H1 (cell line): ENCODE measurements at regions not wholly inside any gene's neighbourhood (a gene's known extent, or its start where the extent isn't known, plus 50 kb on each side); places are given as distances from the start of the nearest gene placed in this dataset.

Source experiments
- CTCF ChIA-PET: fragments of 300-600 bp; sonication (Branson Sonifier 250); formaldehyde crosslinking; loops from one replicate; lab custom pipeline; 2021; ENCODE audit not compliant: partially characterized antibody; lab: Charles Lee
- POLR2A ChIA-PET: fragments of 300-600 bp; sonication (Branson Sonifier 250); formaldehyde crosslinking; loops from one replicate; lab custom pipeline; 2021; ENCODE audit warnings: inconsistent platforms; ENCODE audit not compliant: partially characterized antibody; lab: Charles Lee
- DNase-seq, 2 experiments: peaks; one replicate each; pipeline versions ENCODE4 v3.0.0 to v3.0.0-alpha.2; 2010 to 2022; ENCODE audit warnings: low spot score in 2 of 2, low read depth in 1 of 2, mixed read lengths in 1 of 2
- FAIRE-seq: peaks from 2 replicates; lab custom pipeline; 2011; peaks lifted over from hg19 to GRCh38; lab: Jason Lieb, UNC
- H2AFZ ChIP-seq: 2 replicates; pipeline ENCODE4 v1.8.1; 2012; ENCODE audit warnings: low read length, inconsistent platforms
- H2AK5ac ChIP-seq: 2 replicates; pipeline ENCODE4 v1.6.1; 2013; ENCODE audit warnings: low read depth, low read length
- H2BK120ac ChIP-seq: replicated peaks from 2 replicates; pipeline ENCODE3; 2013; ENCODE audit warnings: low read depth, low read length, inconsistent platforms
- H2BK12ac ChIP-seq: 2 replicates; pipeline ENCODE4 v1.6.1; 2013; ENCODE audit warnings: low read depth, low read length
- H2BK15ac ChIP-seq: 2 replicates; pipeline ENCODE4 v1.6.1; 2013; ENCODE audit warnings: low read length
- H2BK20ac ChIP-seq: 2 replicates; pipeline ENCODE4 v1.6.1; 2013; ENCODE audit warnings: low read length
- H2BK5ac ChIP-seq: 2 replicates; pipeline ENCODE4 v1.6.1; 2013; ENCODE audit warnings: low read depth, low read length
- H3K14ac ChIP-seq: 2 replicates; pipeline ENCODE4 v1.6.1; 2013; ENCODE audit warnings: inconsistent platforms; ENCODE audit not compliant: insufficient read length
- H3K18ac ChIP-seq: 2 replicates; pipeline ENCODE4 v1.6.1; 2013; ENCODE audit warnings: low read length; ENCODE audit errors: extremely low read depth
- H3K23ac ChIP-seq: 2 replicates; pipeline ENCODE4 v1.6.1; 2013; ENCODE audit warnings: inconsistent platforms; ENCODE audit not compliant: insufficient read length
- H3K23me2 ChIP-seq: 2 replicates; pipeline ENCODE4 v1.6.1; 2013; ENCODE audit warnings: low read depth, low read length
- H3K27ac ChIP-seq: 2 replicates; pipeline ENCODE4 v1.6.1; 2011; ENCODE audit warnings: low read depth, low read length, inconsistent platforms
- H3K27me3 ChIP-seq, 4 experiments: replicated peaks in 1 of 4; 1 replicate in 1 of 4; 2 replicates in 3 of 4; pipeline versions ENCODE4 v1.6.1 to v1.8.1; 2011 to 2013; ENCODE audit warnings: low read length in 3 of 4, mild to moderate bottlenecking in 3 of 4, inconsistent platforms in 2 of 4, mixed read lengths in 2 of 4, moderate library complexity in 1 of 4; ENCODE audit not compliant: control insufficient read depth in 3 of 4, insufficient read depth in 3 of 4; ENCODE audit errors: extremely low read depth in 1 of 4
- H3K36me3 ChIP-seq, 4 experiments: 2 replicates each; pipeline versions ENCODE4 v1.6.1 to v1.8.1; 2011 to 2013; ENCODE audit warnings: mild to moderate bottlenecking in 4 of 4, low read length in 3 of 4, moderate library complexity in 2 of 4, control low read depth in 1 of 4, inconsistent platforms in 1 of 4; ENCODE audit not compliant: insufficient read depth in 4 of 4, control insufficient read depth in 2 of 4
- H3K4ac ChIP-seq: replicated peaks from 2 replicates; pipeline ENCODE3; 2013; ENCODE audit warnings: low read length, low read depth, mixed read lengths, inconsistent platforms; ENCODE audit not compliant: insufficient read length
- H3K4me1 ChIP-seq, 4 experiments: replicated peaks in 1 of 4; 1 replicate in 1 of 4; 2 replicates in 3 of 4; pipeline versions ENCODE4 v1.6.1 to v1.8.1; 2011 to 2013; ENCODE audit warnings: low read length in 3 of 4, inconsistent platforms in 2 of 4, mixed read lengths in 1 of 4; ENCODE audit not compliant: insufficient read depth in 4 of 4, control insufficient read depth in 3 of 4
- H3K4me2 ChIP-seq, 2 experiments: 2 replicates each; pipeline versions ENCODE4 v1.6.1 to v1.8.1; 2011 to 2013; ENCODE audit warnings: low read depth in 2 of 2, low read length in 2 of 2, control low read depth in 1 of 2, inconsistent platforms in 1 of 2, mild to moderate bottlenecking in 1 of 2; ENCODE audit not compliant: insufficient read depth in 1 of 2
- H3K4me3 ChIP-seq, 4 experiments: fragments of 200-600, 300-600 bp in 1 of 4; sonication (generic), shearing (Covaris generic), sonication (Bioruptor Twin) in 1 of 4; 2 replicates each; pipeline versions ENCODE4 v1.5.1 to v1.8.1; 2011 to 2016; ENCODE audit warnings: low read length in 4 of 4, low read depth in 3 of 4, control low read depth in 2 of 4, inconsistent platforms in 2 of 4, mild to moderate bottlenecking in 2 of 4, mixed read lengths in 1 of 4, moderate library complexity in 1 of 4; ENCODE audit not compliant: insufficient read depth in 2 of 4; ENCODE audit errors: extremely low read depth in 1 of 4
- H3K56ac ChIP-seq: replicated peaks from 2 replicates; pipeline ENCODE3; 2013; ENCODE audit warnings: low read depth, mild to moderate bottlenecking, mixed read lengths, low read length, inconsistent platforms; ENCODE audit not compliant: insufficient read length
- H3K79me1 ChIP-seq: 2 replicates; pipeline ENCODE4 v1.6.1; 2013; ENCODE audit warnings: low read depth, low read length, control low read depth
- H3K79me2 ChIP-seq, 2 experiments: 2 replicates each; pipeline versions ENCODE4 v1.6.1 to v1.8.1; 2012 to 2013; ENCODE audit warnings: low read length in 2 of 2, mild to moderate bottlenecking in 2 of 2, inconsistent platforms in 1 of 2; ENCODE audit not compliant: insufficient read depth in 2 of 2, control insufficient read depth in 1 of 2
- H3K9ac ChIP-seq, 4 experiments: replicated peaks in 1 of 4; 1 replicate in 1 of 4; 2 replicates in 3 of 4; pipeline versions ENCODE4 v1.6.1 to v1.8.1; 2011 to 2013; ENCODE audit warnings: low read depth in 3 of 4, low read length in 3 of 4, control low read depth in 2 of 4, mild to moderate bottlenecking in 2 of 4, moderate library complexity in 2 of 4, inconsistent platforms in 1 of 4; ENCODE audit errors: extremely low read depth in 1 of 4
- H3K9me3 ChIP-seq, 2 experiments: 2 replicates each; pipeline versions ENCODE4 v1.6.1 to v1.8.1; 2012 to 2013; ENCODE audit warnings: mild to moderate bottlenecking in 2 of 2, moderate library complexity in 2 of 2, control low read depth in 1 of 2, inconsistent platforms in 1 of 2, low read depth in 1 of 2, low read length in 1 of 2, mixed read lengths in 1 of 2; ENCODE audit not compliant: insufficient read depth in 2 of 2
- H4K20me1 ChIP-seq, 2 experiments: replicated peaks in 1 of 2; 2 replicates each; pipeline versions ENCODE3 to v1.8.1; 2011 to 2013; ENCODE audit warnings: inconsistent platforms in 2 of 2, low read length in 2 of 2, mild to moderate bottlenecking in 1 of 2; ENCODE audit not compliant: insufficient read depth in 2 of 2, control insufficient read depth in 1 of 2
- H4K5ac ChIP-seq: 2 replicates; pipeline ENCODE4 v1.6.1; 2013; ENCODE audit warnings: low read length, low read depth, mixed read lengths, inconsistent platforms; ENCODE audit not compliant: insufficient read length
- H4K8ac ChIP-seq: 2 replicates; pipeline ENCODE4 v1.8.0; 2013; ENCODE audit warnings: mild to moderate bottlenecking, moderate library complexity, low read length, inconsistent platforms; ENCODE audit not compliant: insufficient read depth; ENCODE audit errors: extremely low read depth
- H4K91ac ChIP-seq: replicated peaks from 2 replicates; pipeline ENCODE3; 2013; ENCODE audit warnings: low read length, mixed read lengths, inconsistent platforms; ENCODE audit not compliant: insufficient read length
- BRCA1 ChIP-seq: IDR thresholded peaks from 2 replicates; pipeline ENCODE4 v1.6.1; 2012; ENCODE audit warnings: low read depth, low read length, improper control_type of control experiment
- CBX8 ChIP-seq: fragments of 300-800, 300-1000 bp; sonication (generic); IDR thresholded peaks from 2 replicates; pipeline ENCODE4 v1.7.1; 2016; ENCODE audit warnings: low read depth, low read length, borderline replicate concordance
- CREB1 ChIP-seq: IDR thresholded peaks from 2 replicates; pipeline ENCODE4 v1.6.1; 2012; ENCODE audit warnings: inconsistent platforms
- HDAC2 ChIP-seq, 2 experiments: fragments of 300-600 bp in 1 of 2; sonication (generic) in 1 of 2; IDR thresholded peaks; 2 replicates each; pipeline ENCODE4 v1.6.1; 2011 to 2012; ENCODE audit warnings: low read depth in 2 of 2, low read length in 2 of 2, mild to moderate bottlenecking in 2 of 2, moderate library complexity in 2 of 2, borderline replicate concordance in 1 of 2, inconsistent platforms in 1 of 2
- HDAC6 ChIP-seq: IDR thresholded peaks from one replicate; pipeline ENCODE4 v1.7.1; 2012; ENCODE audit warnings: low read depth, mild to moderate bottlenecking, inconsistent platforms, low read length, moderate library complexity
- JUN ChIP-seq: IDR thresholded peaks from 2 replicates; pipeline ENCODE4 v1.6.1; 2011; ENCODE audit warnings: low read depth, mild to moderate bottlenecking, improper control_type of control experiment, low read length
- KDM4A ChIP-seq: IDR thresholded peaks from one replicate; pipeline ENCODE4 v1.7.1; 2012; ENCODE audit warnings: low read depth, mild to moderate bottlenecking, moderate library complexity, low read length, inconsistent platforms; ENCODE audit not compliant: severe bottlenecking
- POLR2AphosphoS5 ChIP-seq: IDR thresholded peaks from 2 replicates; pipeline ENCODE4 v1.6.1; 2011; ENCODE audit warnings: low read depth, low read length
- RAD21 ChIP-seq, 2 experiments: IDR thresholded peaks in 1 of 2; conservative IDR thresholded peaks in 1 of 2; 2 replicates each; pipeline ENCODE4 v1.6.1; 2011; ENCODE audit warnings: low read depth in 2 of 2, low read length in 2 of 2, improper control_type of control experiment in 1 of 2, inconsistent platforms in 1 of 2, mild to moderate bottlenecking in 1 of 2, moderate library complexity in 1 of 2
- RXRA ChIP-seq: IDR thresholded peaks from 2 replicates; pipeline ENCODE4 v1.6.1; 2011; ENCODE audit warnings: low read depth, mild to moderate bottlenecking, low read length, moderate library complexity; ENCODE audit not compliant: insufficient read depth
- SIRT6 ChIP-seq: IDR thresholded peaks from one replicate; pipeline ENCODE4 v1.7.1; 2012; ENCODE audit warnings: low read length, inconsistent platforms
- SP1 ChIP-seq: IDR thresholded peaks from 2 replicates; pipeline ENCODE4 v1.6.1; 2011; ENCODE audit warnings: low read depth, low read length
- SRF ChIP-seq: IDR thresholded peaks from 2 replicates; pipeline ENCODE4 v1.6.1; 2011; ENCODE audit warnings: mild to moderate bottlenecking, low read depth, low read length, moderate library complexity
- YY1 ChIP-seq: IDR thresholded peaks from 2 replicates; pipeline ENCODE4 v1.6.1; 2011; ENCODE audit warnings: low read depth, mild to moderate bottlenecking, low read length
- WGBS, 2 experiments: shearing (Covaris generic) in 1 of 2; methylation state at CpG; one replicate each; pipeline versions ENCODE4 v1.1.6 to v1.1.7; 2013 to 2015; ENCODE audit warnings: low lambda C conversion rate in 2 of 2, mixed read lengths in 2 of 2, inconsistent platforms in 1 of 2, low coverage in 1 of 2, missing lambda C conversion rate in 1 of 2; ENCODE audit not compliant: insufficient replicate concordance in 2 of 2, insufficient coverage in 1 of 2, insufficient read length in 1 of 2; ENCODE audit errors: extremely low coverage in 1 of 2, missing lambda C conversion rate in 1 of 2; 5-methylcytosine and 5-hydroxymethylcytosine counted together

- Histone ChIP-seq H3K14ac (no peak overlapping the region), H2AFZ (no peak overlapping the region), H2BK20ac (no peak overlapping the region), H3K9me3 (no peaks in the 10 kb centered on the region), H2BK5ac (no peak overlapping the region), H3K23me2 (no peaks in the 10 kb centered on the region; the same call in 1 of the 2 replicates), H3K36me3 (no peaks in the 10 kb centered on the region), H3K4ac (no peak overlapping the region), H4K91ac (no peak overlapping the region), H2BK15ac (no peak overlapping the region), H3K4me1 (no peaks in the 10 kb centered on the region), H2BK12ac (no peak overlapping the region), H3K4me2 (no peak overlapping the region), H3K18ac (no peak overlapping the region), H2AK5ac (no peak overlapping the region), H3K79me1 (no peaks in the 10 kb centered on the region), H3K4me3 (no peak overlapping the region), H4K20me1 (no peaks in the 10 kb centered on the region), H3K56ac (no peak overlapping the region), H3K79me2 (no peaks in the 10 kb centered on the region), H3K23ac (no peak overlapping the region), H3K9ac (no peak overlapping the region), H3K27me3 (no peaks in the 10 kb centered on the region), H3K27ac (no peak overlapping the region), H4K5ac (no peak overlapping the region), H2BK120ac (no peak overlapping the region), H4K8ac (no peak overlapping the region)
- no peak for DNase-seq
- ChIA-PET CTCF (interaction anchor here (0.6 kb wide), 1 partner anchor 59 kb away, joined by 3 read pairs; no protein-coding TSS in a partner anchor), POLR2A (no interaction called here)
- FAIRE-seq = no peak
- 90% methylated on average over 9 of the region's 9 CpGs; no CpG with 5 or more reads in 1 of the 2 experiments for WGBS, 2 experiments
- TF ChIP-seq SIRT6 (no peak), YY1 (no peak), SP1 (no peak), SRF (no peak), RXRA (no peak), HDAC2 (IDR thresholded peaks at IDR 0.05; ENCODE audit: borderline replicate concordance in 1 of 2, low read depth in 2 of 2, low read length in 2 of 2) (no peak), JUN (no peak), RAD21 (IDR thresholded peaks at IDR 0.05 in 1 of 2, conservative IDR thresholded peaks at IDR 0.05 in 1 of 2; ENCODE audit: low read depth in 2 of 2, low read length in 2 of 2) (no peak), KDM4A (no peak), CBX8 (no peak), CREB1 (no peak), BRCA1 (no peak), POLR2AphosphoS5 (no peak), HDAC6 (no peak)
Observed at GRCh38 chr5:68154119-68154857, 61.3 kb upstream of the PIK3R1 start.
